Neural cell (in vitro differentiated cells): ENCODE measurements at regions not wholly inside any gene's neighbourhood (a gene's known extent, or its start where the extent isn't known, plus 50 kb on each side); places are given as distances from the start of the nearest gene placed in this dataset.

Experiments used
- H2AFZ ChIP-seq: fragments of 200-600, 300-800 bp; sonication (generic), shearing (Covaris generic); 2 replicates; pipeline ENCODE4 v1.6.0; 2014; ENCODE audit warnings: low read depth, mild to moderate bottlenecking, antibody characterized with exemption, low read length, moderate library complexity
- H3F3A ChIP-seq: fragments of 200-600 bp; shearing (Covaris generic); 2 replicates; pipeline ENCODE4 v1.6.1; 2016; ENCODE audit warnings: mild to moderate bottlenecking, moderate library complexity, mixed read lengths, antibody characterized with exemption, low read length; ENCODE audit not compliant: insufficient read depth, poor library complexity, severe bottlenecking
- H3K27ac ChIP-seq: fragments of 200-600, 300-800 bp; sonication (generic), shearing (Covaris generic); 2 replicates; pipeline ENCODE4 v1.5.1; 2014; ENCODE audit warnings: mild to moderate bottlenecking, low read length, moderate library complexity
- H3K27me3 ChIP-seq: fragments of 300-800, 200-600 bp; sonication (generic), shearing (Covaris generic); 2 replicates; pipeline ENCODE4 v1.6.0; 2014; ENCODE audit warnings: mild to moderate bottlenecking, low read depth, low read length, moderate library complexity; ENCODE audit not compliant: insufficient read depth
- H3K36me3 ChIP-seq: fragments of 300-800, 200-600 bp; sonication (generic), shearing (Covaris generic); 2 replicates; pipeline ENCODE4 v1.5.1; 2014; ENCODE audit warnings: mild to moderate bottlenecking, antibody characterized with exemption, low read length, moderate library complexity; ENCODE audit not compliant: insufficient read depth
- H3K4me2 ChIP-seq: fragments of 300-800, 200-600 bp; sonication (generic), shearing (Covaris generic); 2 replicates; pipeline ENCODE4 v1.6.0; 2014; ENCODE audit warnings: mild to moderate bottlenecking, low read length
- H3K4me3 ChIP-seq: fragments of 300-800, 200-600 bp; sonication (generic), shearing (Covaris generic); 2 replicates; pipeline ENCODE4 v1.5.1; 2014; ENCODE audit warnings: mild to moderate bottlenecking, low read length, moderate library complexity
- H3K79me2 ChIP-seq: fragments of 200-600 bp; shearing (Covaris generic); replicated peaks from 2 replicates; pipeline ENCODE4 v1.6.0; 2014; ENCODE audit warnings: mild to moderate bottlenecking, low read length, moderate library complexity; ENCODE audit not compliant: insufficient read depth
- H3K9ac ChIP-seq: fragments of 300-800, 200-600 bp; sonication (generic), shearing (Covaris generic); 2 replicates; pipeline ENCODE4 v1.6.1; 2016; ENCODE audit warnings: mild to moderate bottlenecking, low read length, mixed read lengths
- H3K9me2 ChIP-seq: fragments of 200-600 bp; shearing (Covaris generic); 2 replicates; pipeline ENCODE4 v1.6.1; 2016; ENCODE audit warnings: mild to moderate bottlenecking, low read length, mixed read lengths; ENCODE audit not compliant: insufficient read depth
- H3K9me3 ChIP-seq: fragments of 200-600, 300-800 bp; sonication (generic), shearing (Covaris generic); 2 replicates; pipeline ENCODE4 v1.6.1; 2016; ENCODE audit warnings: mild to moderate bottlenecking, mixed run types, low read length, moderate library complexity, mixed read lengths
- H4K20me1 ChIP-seq: fragments of 200-600 bp; shearing (Covaris generic); 2 replicates; pipeline ENCODE4 v1.6.1; 2016; ENCODE audit warnings: mild to moderate bottlenecking, mixed run types; ENCODE audit not compliant: insufficient read depth
- EP300 ChIP-seq: fragments of 450-650 bp; conservative IDR thresholded peaks from 2 replicates; pipeline ENCODE4 v1.6.1; 2014; ENCODE audit warnings: antibody characterized with exemption, mild to moderate bottlenecking, moderate library complexity; ENCODE audit not compliant: poor library complexity, severe bottlenecking
- EZH2 ChIP-seq: fragments of 200-600, 300-800 bp; shearing (Covaris generic), sonication (generic); IDR thresholded peaks from 2 replicates; pipeline ENCODE4 v1.6.1; 2014; ENCODE audit warnings: antibody characterized with exemption, low read length, borderline replicate concordance, mild to moderate bottlenecking; ENCODE audit not compliant: insufficient read depth, poor library complexity, severe bottlenecking
- MXI1 ChIP-seq: fragments of 450-650 bp; conservative IDR thresholded peaks from 2 replicates; pipeline ENCODE4 v1.6.1; 2014; ENCODE audit warnings: antibody characterized with exemption, mild to moderate bottlenecking; ENCODE audit not compliant: poor library complexity, severe bottlenecking
- POLR2AphosphoS5 ChIP-seq: IDR thresholded peaks from 2 replicates; pipeline ENCODE4 v1.6.1; 2012
- RAD21 ChIP-seq: fragments of 450-650 bp; conservative IDR thresholded peaks from 2 replicates; pipeline ENCODE4 v1.6.1; 2014; ENCODE audit warnings: antibody characterized with exemption, mild to moderate bottlenecking, moderate library complexity
- SMC3 ChIP-seq: fragments of 450-650 bp; conservative IDR thresholded peaks from 2 replicates; pipeline ENCODE4 v1.6.1; 2014; ENCODE audit warnings: antibody characterized with exemption, mild to moderate bottlenecking, moderate library complexity; ENCODE audit not compliant: poor library complexity
- TAF1 ChIP-seq: IDR thresholded peaks from 2 replicates; pipeline ENCODE4 v1.6.1; 2012; ENCODE audit warnings: low read depth
- TF ChIP-seq, protein P1 (sequence below): IDR thresholded peaks from 2 replicates; pipeline ENCODE4 v1.6.1; 2012; ENCODE audit warnings: borderline replicate concordance
- TF ChIP-seq, protein P2 (sequence below): fragments of 450-650 bp; IDR thresholded peaks from 2 replicates; pipeline ENCODE4 v1.5.1; 2014; ENCODE audit warnings: antibody characterized with exemption, mild to moderate bottlenecking, moderate library complexity; ENCODE audit not compliant: poor library complexity, severe bottlenecking

DNA sequence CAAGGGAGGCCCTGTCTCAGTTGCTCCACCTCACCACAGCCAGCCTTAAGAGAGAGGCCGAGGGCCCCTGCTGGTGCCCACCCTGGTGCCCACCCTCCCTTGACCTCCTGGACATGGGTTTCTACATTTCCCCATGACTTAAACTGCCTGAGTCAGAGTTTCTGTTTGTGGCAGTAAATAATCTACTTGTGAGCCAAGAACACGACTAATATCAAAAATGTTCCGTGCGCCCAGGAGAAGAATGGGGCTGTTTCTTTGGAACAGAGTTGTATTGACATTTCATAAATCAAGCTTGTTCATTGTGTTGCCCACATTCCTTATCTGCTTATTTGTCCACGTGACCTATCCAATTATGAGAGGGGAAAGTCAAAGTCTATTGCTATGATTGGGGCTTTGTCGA is 143.5 kb downstream of the ANKRD60 start:
- Histone ChIP-seq H4K20me1 (no peaks in the 10 kb centered on the region), H3K36me3 (no peaks in the 10 kb centered on the region), H3K79me2 (no peaks in the 10 kb centered on the region), H3K27ac (no peak overlapping the region), H3K9me2 (no peaks in the 10 kb centered on the region), H3K4me3 (no peak overlapping the region), H3F3A (no peaks in the 10 kb centered on the region), H3K9me3 (no peaks in the 10 kb centered on the region), H2AFZ (no peak overlapping the region), H3K9ac (no peak overlapping the region), H3K4me2 (no peak overlapping the region), H3K27me3 (no peaks in the 10 kb centered on the region)
- TF ChIP-seq, protein P1, sequence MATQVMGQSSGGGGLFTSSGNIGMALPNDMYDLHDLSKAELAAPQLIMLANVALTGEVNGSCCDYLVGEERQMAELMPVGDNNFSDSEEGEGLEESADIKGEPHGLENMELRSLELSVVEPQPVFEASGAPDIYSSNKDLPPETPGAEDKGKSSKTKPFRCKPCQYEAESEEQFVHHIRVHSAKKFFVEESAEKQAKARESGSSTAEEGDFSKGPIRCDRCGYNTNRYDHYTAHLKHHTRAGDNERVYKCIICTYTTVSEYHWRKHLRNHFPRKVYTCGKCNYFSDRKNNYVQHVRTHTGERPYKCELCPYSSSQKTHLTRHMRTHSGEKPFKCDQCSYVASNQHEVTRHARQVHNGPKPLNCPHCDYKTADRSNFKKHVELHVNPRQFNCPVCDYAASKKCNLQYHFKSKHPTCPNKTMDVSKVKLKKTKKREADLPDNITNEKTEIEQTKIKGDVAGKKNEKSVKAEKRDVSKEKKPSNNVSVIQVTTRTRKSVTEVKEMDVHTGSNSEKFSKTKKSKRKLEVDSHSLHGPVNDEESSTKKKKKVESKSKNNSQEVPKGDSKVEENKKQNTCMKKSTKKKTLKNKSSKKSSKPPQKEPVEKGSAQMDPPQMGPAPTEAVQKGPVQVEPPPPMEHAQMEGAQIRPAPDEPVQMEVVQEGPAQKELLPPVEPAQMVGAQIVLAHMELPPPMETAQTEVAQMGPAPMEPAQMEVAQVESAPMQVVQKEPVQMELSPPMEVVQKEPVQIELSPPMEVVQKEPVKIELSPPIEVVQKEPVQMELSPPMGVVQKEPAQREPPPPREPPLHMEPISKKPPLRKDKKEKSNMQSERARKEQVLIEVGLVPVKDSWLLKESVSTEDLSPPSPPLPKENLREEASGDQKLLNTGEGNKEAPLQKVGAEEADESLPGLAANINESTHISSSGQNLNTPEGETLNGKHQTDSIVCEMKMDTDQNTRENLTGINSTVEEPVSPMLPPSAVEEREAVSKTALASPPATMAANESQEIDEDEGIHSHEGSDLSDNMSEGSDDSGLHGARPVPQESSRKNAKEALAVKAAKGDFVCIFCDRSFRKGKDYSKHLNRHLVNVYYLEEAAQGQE, result no peak
- no peak for TF ChIP-seq TAF1
- no peak for TF ChIP-seq EP300
- no peak for TF ChIP-seq EZH2
- TF ChIP-seq MXI1, result no peak
- no peak for TF ChIP-seq RAD21
- no peak for TF ChIP-seq SMC3
- TF ChIP-seq POLR2AphosphoS5, result no peak
- TF ChIP-seq, protein P2, sequence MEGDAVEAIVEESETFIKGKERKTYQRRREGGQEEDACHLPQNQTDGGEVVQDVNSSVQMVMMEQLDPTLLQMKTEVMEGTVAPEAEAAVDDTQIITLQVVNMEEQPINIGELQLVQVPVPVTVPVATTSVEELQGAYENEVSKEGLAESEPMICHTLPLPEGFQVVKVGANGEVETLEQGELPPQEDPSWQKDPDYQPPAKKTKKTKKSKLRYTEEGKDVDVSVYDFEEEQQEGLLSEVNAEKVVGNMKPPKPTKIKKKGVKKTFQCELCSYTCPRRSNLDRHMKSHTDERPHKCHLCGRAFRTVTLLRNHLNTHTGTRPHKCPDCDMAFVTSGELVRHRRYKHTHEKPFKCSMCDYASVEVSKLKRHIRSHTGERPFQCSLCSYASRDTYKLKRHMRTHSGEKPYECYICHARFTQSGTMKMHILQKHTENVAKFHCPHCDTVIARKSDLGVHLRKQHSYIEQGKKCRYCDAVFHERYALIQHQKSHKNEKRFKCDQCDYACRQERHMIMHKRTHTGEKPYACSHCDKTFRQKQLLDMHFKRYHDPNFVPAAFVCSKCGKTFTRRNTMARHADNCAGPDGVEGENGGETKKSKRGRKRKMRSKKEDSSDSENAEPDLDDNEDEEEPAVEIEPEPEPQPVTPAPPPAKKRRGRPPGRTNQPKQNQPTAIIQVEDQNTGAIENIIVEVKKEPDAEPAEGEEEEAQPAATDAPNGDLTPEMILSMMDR, result no peak

DNA sequence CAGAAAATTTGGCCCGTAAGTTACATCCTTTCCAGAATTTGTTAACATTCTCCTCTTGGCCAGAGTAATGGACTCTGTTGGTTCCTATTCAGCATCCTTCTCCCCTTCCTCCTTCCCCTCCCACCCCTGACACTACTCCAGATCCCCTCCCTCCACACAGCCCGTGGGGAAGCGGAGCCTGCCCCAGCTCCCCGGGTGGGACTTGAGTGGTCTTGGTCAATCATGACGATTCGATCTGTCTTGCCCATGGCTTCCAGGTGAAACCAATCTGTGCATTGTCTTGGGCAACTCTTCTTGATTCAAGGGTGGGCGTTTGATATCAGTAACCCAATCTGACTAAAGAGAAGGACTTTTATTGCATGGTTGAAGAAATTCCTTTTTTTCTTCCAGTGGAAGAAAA is 143.9 kb downstream of the ANKRD60 start:
- Histone ChIP-seq H3K27me3 (no peaks in the 10 kb centered on the region), H3F3A (no peaks in the 10 kb centered on the region), H3K4me2 (no peak overlapping the region), H3K79me2 (no peaks in the 10 kb centered on the region), H3K36me3 (no peaks in the 10 kb centered on the region), H3K9me3 (no peaks in the 10 kb centered on the region), H3K27ac (no peak overlapping the region), H2AFZ (no peak overlapping the region), H4K20me1 (no peaks in the 10 kb centered on the region), H3K9me2 (no peaks in the 10 kb centered on the region), H3K4me3 (no peak overlapping the region), H3K9ac (no peak overlapping the region)
- no peak for TF ChIP-seq EZH2

DNA sequence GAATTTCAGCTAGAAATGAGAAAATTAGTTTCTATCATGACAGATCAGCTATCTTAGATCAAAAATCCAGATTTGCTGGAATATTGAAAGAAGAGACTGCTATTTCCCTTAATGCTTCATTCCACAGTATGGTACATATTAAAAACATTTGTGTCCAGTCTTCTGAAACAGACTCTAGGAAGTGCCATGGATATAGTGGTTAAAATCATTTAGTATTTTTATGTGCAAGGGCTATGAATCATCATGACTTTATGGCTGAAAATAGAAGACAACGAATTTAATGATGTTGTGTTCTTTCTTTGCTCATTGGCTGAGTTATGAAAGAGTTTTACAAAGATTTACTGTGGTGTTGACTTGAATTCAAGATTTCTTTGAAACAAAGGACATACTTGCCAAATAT is 146.6 kb downstream of the ANKRD60 start:
- H2AFZ ChIP-seq, result no peak overlapping the region
- H4K20me1 ChIP-seq, result no peaks in the 10 kb centered on the region
- no peaks in the 10 kb centered on the region for H3K27me3 ChIP-seq
- H3K79me2 ChIP-seq, result no peaks in the 10 kb centered on the region
- H3K4me2 ChIP-seq, result no peak overlapping the region
- no peak overlapping the region for H3K9ac ChIP-seq
- no peaks in the 10 kb centered on the region for H3K9me2 ChIP-seq
- H3F3A ChIP-seq, result no peaks in the 10 kb centered on the region
- no peak overlapping the region for H3K4me3 ChIP-seq
- H3K36me3 ChIP-seq, result no peaks in the 10 kb centered on the region
- H3K27ac ChIP-seq, result no peak overlapping the region
- H3K9me3 ChIP-seq, result no peaks in the 10 kb centered on the region
- TF ChIP-seq, protein P2, result no peak
- no peak for TF ChIP-seq MXI1
